H1 (cell line): ENCODE measurements at regions not wholly inside any gene's neighbourhood (a gene's known extent, or its start where the extent isn't known, plus 50 kb on each side); places are given as distances from the start of the nearest gene placed in this dataset.

Experiments used
- CTCF ChIA-PET: fragments of 300-600 bp; sonication (Branson Sonifier 250); formaldehyde crosslinking; loops from one replicate; lab custom pipeline; 2021; ENCODE audit not compliant: partially characterized antibody; lab: Charles Lee
- POLR2A ChIA-PET: fragments of 300-600 bp; sonication (Branson Sonifier 250); formaldehyde crosslinking; loops from one replicate; lab custom pipeline; 2021; ENCODE audit warnings: inconsistent platforms; ENCODE audit not compliant: partially characterized antibody; lab: Charles Lee
- DNase-seq, 2 experiments: peaks; one replicate each; pipeline versions ENCODE4 v3.0.0 to v3.0.0-alpha.2; 2010 to 2022; ENCODE audit warnings: low spot score in 2 of 2, low read depth in 1 of 2, mixed read lengths in 1 of 2
- FAIRE-seq: peaks from 2 replicates; lab custom pipeline; 2011; peaks lifted over from hg19 to GRCh38; lab: Jason Lieb, UNC
- H2AFZ ChIP-seq: 2 replicates; pipeline ENCODE4 v1.8.1; 2012; ENCODE audit warnings: low read length, inconsistent platforms
- H2AK5ac ChIP-seq: 2 replicates; pipeline ENCODE4 v1.6.1; 2013; ENCODE audit warnings: low read depth, low read length
- H2BK120ac ChIP-seq: replicated peaks from 2 replicates; pipeline ENCODE3; 2013; ENCODE audit warnings: low read depth, low read length, inconsistent platforms
- H2BK12ac ChIP-seq: 2 replicates; pipeline ENCODE4 v1.6.1; 2013; ENCODE audit warnings: low read depth, low read length
- H2BK15ac ChIP-seq: 2 replicates; pipeline ENCODE4 v1.6.1; 2013; ENCODE audit warnings: low read length
- H2BK20ac ChIP-seq: 2 replicates; pipeline ENCODE4 v1.6.1; 2013; ENCODE audit warnings: low read length
- H2BK5ac ChIP-seq: 2 replicates; pipeline ENCODE4 v1.6.1; 2013; ENCODE audit warnings: low read depth, low read length
- H3K14ac ChIP-seq: 2 replicates; pipeline ENCODE4 v1.6.1; 2013; ENCODE audit warnings: inconsistent platforms; ENCODE audit not compliant: insufficient read length
- H3K18ac ChIP-seq: 2 replicates; pipeline ENCODE4 v1.6.1; 2013; ENCODE audit warnings: low read length; ENCODE audit errors: extremely low read depth
- H3K23ac ChIP-seq: 2 replicates; pipeline ENCODE4 v1.6.1; 2013; ENCODE audit warnings: inconsistent platforms; ENCODE audit not compliant: insufficient read length
- H3K23me2 ChIP-seq: 2 replicates; pipeline ENCODE4 v1.6.1; 2013; ENCODE audit warnings: low read depth, low read length
- H3K27ac ChIP-seq: 2 replicates; pipeline ENCODE4 v1.6.1; 2011; ENCODE audit warnings: low read depth, low read length, inconsistent platforms
- H3K27me3 ChIP-seq, 4 experiments: replicated peaks in 1 of 4; 1 replicate in 1 of 4; 2 replicates in 3 of 4; pipeline versions ENCODE4 v1.6.1 to v1.8.1; 2011 to 2013; ENCODE audit warnings: low read length in 3 of 4, mild to moderate bottlenecking in 3 of 4, inconsistent platforms in 2 of 4, mixed read lengths in 2 of 4, moderate library complexity in 1 of 4; ENCODE audit not compliant: control insufficient read depth in 3 of 4, insufficient read depth in 3 of 4; ENCODE audit errors: extremely low read depth in 1 of 4
- H3K36me3 ChIP-seq, 4 experiments: 2 replicates each; pipeline versions ENCODE4 v1.6.1 to v1.8.1; 2011 to 2013; ENCODE audit warnings: mild to moderate bottlenecking in 4 of 4, low read length in 3 of 4, moderate library complexity in 2 of 4, control low read depth in 1 of 4, inconsistent platforms in 1 of 4; ENCODE audit not compliant: insufficient read depth in 4 of 4, control insufficient read depth in 2 of 4
- H3K4ac ChIP-seq: replicated peaks from 2 replicates; pipeline ENCODE3; 2013; ENCODE audit warnings: low read length, low read depth, mixed read lengths, inconsistent platforms; ENCODE audit not compliant: insufficient read length
- H3K4me1 ChIP-seq, 4 experiments: replicated peaks in 1 of 4; 1 replicate in 1 of 4; 2 replicates in 3 of 4; pipeline versions ENCODE4 v1.6.1 to v1.8.1; 2011 to 2013; ENCODE audit warnings: low read length in 3 of 4, inconsistent platforms in 2 of 4, mixed read lengths in 1 of 4; ENCODE audit not compliant: insufficient read depth in 4 of 4, control insufficient read depth in 3 of 4
- H3K4me2 ChIP-seq, 2 experiments: 2 replicates each; pipeline versions ENCODE4 v1.6.1 to v1.8.1; 2011 to 2013; ENCODE audit warnings: low read depth in 2 of 2, low read length in 2 of 2, control low read depth in 1 of 2, inconsistent platforms in 1 of 2, mild to moderate bottlenecking in 1 of 2; ENCODE audit not compliant: insufficient read depth in 1 of 2
- H3K4me3 ChIP-seq, 4 experiments: fragments of 200-600, 300-600 bp in 1 of 4; sonication (generic), shearing (Covaris generic), sonication (Bioruptor Twin) in 1 of 4; 2 replicates each; pipeline versions ENCODE4 v1.5.1 to v1.8.1; 2011 to 2016; ENCODE audit warnings: low read length in 4 of 4, low read depth in 3 of 4, control low read depth in 2 of 4, inconsistent platforms in 2 of 4, mild to moderate bottlenecking in 2 of 4, mixed read lengths in 1 of 4, moderate library complexity in 1 of 4; ENCODE audit not compliant: insufficient read depth in 2 of 4; ENCODE audit errors: extremely low read depth in 1 of 4
- H3K56ac ChIP-seq: replicated peaks from 2 replicates; pipeline ENCODE3; 2013; ENCODE audit warnings: low read depth, mild to moderate bottlenecking, mixed read lengths, low read length, inconsistent platforms; ENCODE audit not compliant: insufficient read length
- H3K79me1 ChIP-seq: 2 replicates; pipeline ENCODE4 v1.6.1; 2013; ENCODE audit warnings: low read depth, low read length, control low read depth
- H3K79me2 ChIP-seq, 2 experiments: 2 replicates each; pipeline versions ENCODE4 v1.6.1 to v1.8.1; 2012 to 2013; ENCODE audit warnings: low read length in 2 of 2, mild to moderate bottlenecking in 2 of 2, inconsistent platforms in 1 of 2; ENCODE audit not compliant: insufficient read depth in 2 of 2, control insufficient read depth in 1 of 2
- H3K9ac ChIP-seq, 4 experiments: replicated peaks in 1 of 4; 1 replicate in 1 of 4; 2 replicates in 3 of 4; pipeline versions ENCODE4 v1.6.1 to v1.8.1; 2011 to 2013; ENCODE audit warnings: low read depth in 3 of 4, low read length in 3 of 4, control low read depth in 2 of 4, mild to moderate bottlenecking in 2 of 4, moderate library complexity in 2 of 4, inconsistent platforms in 1 of 4; ENCODE audit errors: extremely low read depth in 1 of 4
- H3K9me3 ChIP-seq, 2 experiments: 2 replicates each; pipeline versions ENCODE4 v1.6.1 to v1.8.1; 2012 to 2013; ENCODE audit warnings: mild to moderate bottlenecking in 2 of 2, moderate library complexity in 2 of 2, control low read depth in 1 of 2, inconsistent platforms in 1 of 2, low read depth in 1 of 2, low read length in 1 of 2, mixed read lengths in 1 of 2; ENCODE audit not compliant: insufficient read depth in 2 of 2
- H4K20me1 ChIP-seq, 2 experiments: replicated peaks in 1 of 2; 2 replicates each; pipeline versions ENCODE3 to v1.8.1; 2011 to 2013; ENCODE audit warnings: inconsistent platforms in 2 of 2, low read length in 2 of 2, mild to moderate bottlenecking in 1 of 2; ENCODE audit not compliant: insufficient read depth in 2 of 2, control insufficient read depth in 1 of 2
- H4K5ac ChIP-seq: 2 replicates; pipeline ENCODE4 v1.6.1; 2013; ENCODE audit warnings: low read length, low read depth, mixed read lengths, inconsistent platforms; ENCODE audit not compliant: insufficient read length
- H4K8ac ChIP-seq: 2 replicates; pipeline ENCODE4 v1.8.0; 2013; ENCODE audit warnings: mild to moderate bottlenecking, moderate library complexity, low read length, inconsistent platforms; ENCODE audit not compliant: insufficient read depth; ENCODE audit errors: extremely low read depth
- H4K91ac ChIP-seq: replicated peaks from 2 replicates; pipeline ENCODE3; 2013; ENCODE audit warnings: low read length, mixed read lengths, inconsistent platforms; ENCODE audit not compliant: insufficient read length
- CEBPB ChIP-seq: IDR thresholded peaks from 2 replicates; pipeline ENCODE4 v1.6.1; 2012; ENCODE audit warnings: low read depth, low read length
- HDAC2 ChIP-seq, 2 experiments: fragments of 300-600 bp in 1 of 2; sonication (generic) in 1 of 2; IDR thresholded peaks; 2 replicates each; pipeline ENCODE4 v1.6.1; 2011 to 2012; ENCODE audit warnings: low read depth in 2 of 2, low read length in 2 of 2, mild to moderate bottlenecking in 2 of 2, moderate library complexity in 2 of 2, borderline replicate concordance in 1 of 2, inconsistent platforms in 1 of 2
- SIN3A ChIP-seq, 2 experiments: IDR thresholded peaks in 1 of 2; conservative IDR thresholded peaks in 1 of 2; 2 replicates each; pipeline ENCODE4 v1.6.1; 2011 to 2012; ENCODE audit warnings: low read length in 2 of 2, improper control_type of control experiment in 1 of 2, low read depth in 1 of 2, mild to moderate bottlenecking in 1 of 2
- SIRT6 ChIP-seq: IDR thresholded peaks from one replicate; pipeline ENCODE4 v1.7.1; 2012; ENCODE audit warnings: low read length, inconsistent platforms
- SIX5 ChIP-seq: IDR thresholded peaks from 2 replicates; pipeline ENCODE4 v1.6.1; 2011; ENCODE audit warnings: mild to moderate bottlenecking, low read depth, low read length
- TEAD4 ChIP-seq: IDR thresholded peaks from 2 replicates; pipeline ENCODE4 v1.6.1; 2012; ENCODE audit warnings: low read depth, low read length, inconsistent platforms, mixed read lengths
- ZNF274 ChIP-seq: IDR thresholded peaks from 2 replicates; pipeline ENCODE4 v1.7.0; 2012; ENCODE audit warnings: low read length, borderline replicate concordance; ENCODE audit errors: extremely low read depth
- WGBS, 2 experiments: shearing (Covaris generic) in 1 of 2; methylation state at CpG; one replicate each; pipeline versions ENCODE4 v1.1.6 to v1.1.7; 2013 to 2015; ENCODE audit warnings: low lambda C conversion rate in 2 of 2, mixed read lengths in 2 of 2, inconsistent platforms in 1 of 2, low coverage in 1 of 2, missing lambda C conversion rate in 1 of 2; ENCODE audit not compliant: insufficient replicate concordance in 2 of 2, insufficient coverage in 1 of 2, insufficient read length in 1 of 2; ENCODE audit errors: extremely low coverage in 1 of 2, missing lambda C conversion rate in 1 of 2; 5-methylcytosine and 5-hydroxymethylcytosine counted together
- TF ChIP-seq, protein P1 (sequence below): IDR thresholded peaks from 2 replicates; pipeline ENCODE4 v1.6.1; 2012; ENCODE audit warnings: inconsistent platforms

- H3K4me2 ChIP-seq: no peak overlapping the region
- H3K9ac ChIP-seq: no peak overlapping the region
- no peak overlapping the region for H3K56ac ChIP-seq
- H3K79me1 ChIP-seq: no peaks in the 10 kb centered on the region
- no peak overlapping the region for H3K4me3 ChIP-seq
- H3K23me2 ChIP-seq: no peaks in the 10 kb centered on the region; the same call in 1 of the 2 replicates
- 91% methylated on average over 1 of the region's 1 CpG; no CpG with 5 or more reads in 1 of the 2 experiments for WGBS, 2 experiments
- CTCF ChIA-PET: no interaction called here
- no peak overlapping the region for H3K23ac ChIP-seq
- no peaks in the 10 kb centered on the region; a peak in 1 of 4 replicates for H3K9me3 ChIP-seq
- no peaks in the 10 kb centered on the region for H3K79me2 ChIP-seq
- no peak overlapping the region for H3K18ac ChIP-seq
- no peaks in the 10 kb centered on the region for H3K4me1 ChIP-seq
- no peaks in the 10 kb centered on the region for H3K27me3 ChIP-seq
- H4K20me1 ChIP-seq: no peaks in the 10 kb centered on the region
- no peak overlapping the region for H3K14ac ChIP-seq
- H3K27ac ChIP-seq: no peak overlapping the region
- POLR2A ChIA-PET: no interaction called here
- no peak overlapping the region for H2BK5ac ChIP-seq
- no peak for TF ChIP-seq SIX5
- TF ChIP-seq ZNF274: no peak
- TF ChIP-seq CEBPB: no peak
- no peak for TF ChIP-seq TEAD4
- TF ChIP-seq SIRT6: no peak
- TF ChIP-seq, protein P1, sequence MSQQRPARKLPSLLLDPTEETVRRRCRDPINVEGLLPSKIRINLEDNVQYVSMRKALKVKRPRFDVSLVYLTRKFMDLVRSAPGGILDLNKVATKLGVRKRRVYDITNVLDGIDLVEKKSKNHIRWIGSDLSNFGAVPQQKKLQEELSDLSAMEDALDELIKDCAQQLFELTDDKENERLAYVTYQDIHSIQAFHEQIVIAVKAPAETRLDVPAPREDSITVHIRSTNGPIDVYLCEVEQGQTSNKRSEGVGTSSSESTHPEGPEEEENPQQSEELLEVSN: no peak
- TF ChIP-seq SIN3A (conservative IDR thresholded peaks at IDR 0.05 in 1 of 2, IDR thresholded peaks at IDR 0.05 in 1 of 2; ENCODE audit: low read depth in 1 of 2, low read length in 2 of 2): no peak
- no peak for TF ChIP-seq HDAC2 (IDR thresholded peaks at IDR 0.05; ENCODE audit: borderline replicate concordance in 1 of 2, low read depth in 2 of 2, low read length in 2 of 2)
- H4K8ac ChIP-seq: no peak overlapping the region
- H3K4ac ChIP-seq: no peak overlapping the region
- H2AFZ ChIP-seq: no peak overlapping the region
- no peak overlapping the region for H2BK12ac ChIP-seq
- no peaks in the 10 kb centered on the region for H3K36me3 ChIP-seq
- H2BK120ac ChIP-seq: no peak overlapping the region
- no peak overlapping the region for H4K5ac ChIP-seq
- no peak overlapping the region for H2BK20ac ChIP-seq
- no peak overlapping the region for H2AK5ac ChIP-seq
- H2BK15ac ChIP-seq: no peak overlapping the region
- no peak overlapping the region for H4K91ac ChIP-seq
- FAIRE-seq: no peak
- no peak for DNase-seq
Measured at GRCh38 chr12:90301561-90302133, 593.0 kb upstream of the ATP2B1 start.
